DMS79 treated with DMSO at 0.1 percent for 48 hours (cell line): ENCODE measurements at regions not wholly inside any gene's neighbourhood (a gene's known extent, or its start where the extent isn't known, plus 50 kb on each side); places are given as distances from the start of the nearest gene placed in this dataset.
"Not testable (repeated sequence)": the region's sequence is repeated elsewhere in the genome, so short reads cannot be mapped to it uniquely, and the experiment has no call there.

ENCODE experiments used
- DNase-seq: peaks from one replicate; lab custom pipeline; 2025; lab: John Stamatoyannopoulos, UW

- DNase-seq, result no peak
Observed at GRCh38 chr2:4047961-4048891, 344.9 kb downstream of the DCDC2C start.

- no peak for DNase-seq
Observed at GRCh38 chr2:4049463-4049862, 346.1 kb downstream of the DCDC2C start.

- DNase-seq, result no peak
Observed at GRCh38 chr2:4053769-4054493, 350.6 kb downstream of the DCDC2C start.

GRCh38 chr2:4066217-4066616 lies 362.8 kb downstream of the DCDC2C start:
- DNase-seq, result no peak

- no peak for DNase-seq
Observed at GRCh38 chr2:4073026-4073569, 369.7 kb downstream of the DCDC2C start.

GRCh38 chr2:4077017-4077416 lies 373.6 kb downstream of the DCDC2C start:
- DNase-seq, result peak; percentile 96

GRCh38 chr2:4085186-4085585 lies 381.8 kb downstream of the DCDC2C start:
- DNase-seq, result no peak

GRCh38 chr2:4090668-4091630 lies 387.6 kb downstream of the DCDC2C start:
- peak; percentile 57 for DNase-seq

GRCh38 chr2:4091869-4092268 lies 388.5 kb downstream of the DCDC2C start:
- DNase-seq, result no peak

- no peak for DNase-seq
Observed at GRCh38 chr2:4094743-4095142, 391.4 kb downstream of the DCDC2C start.

GRCh38 chr2:4096978-4097766 lies 393.8 kb downstream of the DCDC2C start:
- no peak for DNase-seq

GRCh38 chr2:4098137-4098536 lies 394.8 kb downstream of the DCDC2C start:
- no peak for DNase-seq

GRCh38 chr2:4101936-4102335 lies 398.6 kb downstream of the DCDC2C start:
- DNase-seq, result no peak

GRCh38 chr2:4107179-4107578 lies 403.8 kb downstream of the DCDC2C start:
- no peak for DNase-seq

- no peak for DNase-seq
Observed at GRCh38 chr2:4110273-4110672, 406.9 kb downstream of the DCDC2C start.

- not testable (repeated sequence) for DNase-seq
Observed at GRCh38 chr2:4115435-4115834, 412.1 kb downstream of the DCDC2C start.

- no peak for DNase-seq
Observed at GRCh38 chr2:4122726-4123125, 419.4 kb downstream of the DCDC2C start.

GRCh38 chr2:4130651-4131050 lies 427.3 kb downstream of the DCDC2C start:
- DNase-seq, result no peak

GRCh38 chr2:4134551-4135550 lies 431.5 kb downstream of the DCDC2C start:
- DNase-seq, result no peak

GRCh38 chr2:4135765-4136164 lies 432.4 kb downstream of the DCDC2C start:
- DNase-seq, result no peak
